PC-9 (cell line): ENCODE measurements at regions not wholly inside any gene's neighbourhood (a gene's known extent, or its start where the extent isn't known, plus 50 kb on each side); places are given as distances from the start of the nearest gene placed in this dataset.

Source experiments
- EZH2 ChIP-seq: fragments of 200-600 bp; sonication (generic); IDR thresholded peaks from 2 replicates; pipeline ENCODE4 v1.8.0; 2017; ENCODE audit warnings: antibody characterized with exemption, low read depth
- TF ChIP-seq, protein P1 (sequence below): fragments of 200-600 bp; sonication (generic); conservative IDR thresholded peaks from 2 replicates; pipeline ENCODE4 v1.6.1; 2017; ENCODE audit warnings: mixed run types, antibody characterized with exemption, mild to moderate bottlenecking, moderate library complexity

DNA sequence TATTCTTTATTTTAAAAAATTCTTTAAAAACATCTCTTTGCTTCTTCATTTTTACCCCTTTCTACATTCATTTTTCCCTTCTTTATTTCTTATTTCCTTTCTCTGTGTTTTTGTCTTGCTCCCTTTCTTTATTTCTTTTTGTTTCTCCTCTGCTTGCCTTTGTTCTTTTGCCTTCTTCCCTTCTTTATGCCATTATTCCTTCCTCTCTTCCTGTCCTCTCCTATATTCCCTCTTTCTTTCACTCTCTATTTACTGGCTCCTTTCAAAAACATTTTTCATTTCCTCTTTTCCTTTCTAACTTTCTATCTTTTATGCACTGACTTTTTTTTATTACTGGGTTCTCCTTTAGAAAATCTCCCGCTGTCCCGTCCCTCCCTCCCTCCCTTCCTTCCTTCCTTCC lies 102.2 kb downstream of the RBMX2 start:
- no peak for TF ChIP-seq EZH2
- TF ChIP-seq, protein P1, sequence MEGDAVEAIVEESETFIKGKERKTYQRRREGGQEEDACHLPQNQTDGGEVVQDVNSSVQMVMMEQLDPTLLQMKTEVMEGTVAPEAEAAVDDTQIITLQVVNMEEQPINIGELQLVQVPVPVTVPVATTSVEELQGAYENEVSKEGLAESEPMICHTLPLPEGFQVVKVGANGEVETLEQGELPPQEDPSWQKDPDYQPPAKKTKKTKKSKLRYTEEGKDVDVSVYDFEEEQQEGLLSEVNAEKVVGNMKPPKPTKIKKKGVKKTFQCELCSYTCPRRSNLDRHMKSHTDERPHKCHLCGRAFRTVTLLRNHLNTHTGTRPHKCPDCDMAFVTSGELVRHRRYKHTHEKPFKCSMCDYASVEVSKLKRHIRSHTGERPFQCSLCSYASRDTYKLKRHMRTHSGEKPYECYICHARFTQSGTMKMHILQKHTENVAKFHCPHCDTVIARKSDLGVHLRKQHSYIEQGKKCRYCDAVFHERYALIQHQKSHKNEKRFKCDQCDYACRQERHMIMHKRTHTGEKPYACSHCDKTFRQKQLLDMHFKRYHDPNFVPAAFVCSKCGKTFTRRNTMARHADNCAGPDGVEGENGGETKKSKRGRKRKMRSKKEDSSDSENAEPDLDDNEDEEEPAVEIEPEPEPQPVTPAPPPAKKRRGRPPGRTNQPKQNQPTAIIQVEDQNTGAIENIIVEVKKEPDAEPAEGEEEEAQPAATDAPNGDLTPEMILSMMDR: no peak
